Stimulated activated memory B cell treated with anti-CD40 and anti-IgM and Interleukin-4, amounts not matched to agents 10 μg/mL and 1 μg/mL and 100 μg/mL, for 72 hours (primary cell): ENCODE measurements at regions not wholly inside any gene's neighbourhood (a gene's known extent, or its start where the extent isn't known, plus 50 kb on each side); places are given as distances from the start of the nearest gene placed in this dataset.
"Not testable (repeated sequence)": the region's sequence is repeated elsewhere in the genome, so short reads cannot be mapped to it uniquely, and the experiment has no call there.

Experiments
- ATAC-seq: fragments of 150-1000 bp; cut with Tn5 transposase; 2 replicates; pipeline ENCODE4 v1.10.0; 2021
- H3K27ac Mint-ChIP-seq: one replicate; pipeline ENCODE4 v1.8.0; 2022; ENCODE audit warnings: mild to moderate bottlenecking, mixed read lengths
- H3K27me3 Mint-ChIP-seq: one replicate; pipeline ENCODE4 v1.8.0; 2022; ENCODE audit warnings: mixed read lengths
- H3K36me3 Mint-ChIP-seq: one replicate; pipeline ENCODE4 v1.8.0; 2022; ENCODE audit warnings: mixed read lengths
- H3K4me1 Mint-ChIP-seq: one replicate; pipeline ENCODE4 v1.8.0; 2022; ENCODE audit warnings: mixed read lengths
- H3K4me3 Mint-ChIP-seq: one replicate; pipeline ENCODE4 v1.8.0; 2022; ENCODE audit warnings: mild to moderate bottlenecking, moderate library complexity, mixed read lengths
- H3K9me3 Mint-ChIP-seq: one replicate; pipeline ENCODE4 v1.8.0; 2022; ENCODE audit warnings: mixed read lengths

- Mint-ChIP-seq H3K9me3 (peaks cover 6% of the 10 kb centered on the region), H3K36me3 (no peaks in the 10 kb centered on the region), H3K27ac (no peak overlapping the region), H3K4me3 (no peak overlapping the region), H3K4me1 (no peaks in the 10 kb centered on the region), H3K27me3 (no peaks in the 10 kb centered on the region)
- no peak for ATAC-seq
Observed at GRCh38 chr5:32951003-32951402, 239.9 kb downstream of the NPR3 start.

GRCh38 chr5:32951878-32952277 is 240.8 kb downstream of the NPR3 start:
- Mint-ChIP-seq H3K4me3 (no peak overlapping the region), H3K9me3 (peaks cover 6% of the 10 kb centered on the region), H3K4me1 (no peaks in the 10 kb centered on the region), H3K27ac (no peak overlapping the region), H3K27me3 (no peaks in the 10 kb centered on the region), H3K36me3 (no peaks in the 10 kb centered on the region)
- ATAC-seq, result no peak

GRCh38 chr5:32952421-32952820 is 241.3 kb downstream of the NPR3 start:
- H3K36me3 Mint-ChIP-seq, ATAC-seq, H3K27ac Mint-ChIP-seq, H3K4me1 Mint-ChIP-seq, H3K4me3 Mint-ChIP-seq, H3K9me3 Mint-ChIP-seq, H3K27me3 Mint-ChIP-seq: not testable (repeated sequence)

- Mint-ChIP-seq H3K4me3 (no peak overlapping the region), H3K27ac (no peak overlapping the region), H3K4me1 (no peaks in the 10 kb centered on the region), H3K9me3 (peaks cover 10% of the 10 kb centered on the region), H3K36me3 (no peaks in the 10 kb centered on the region), H3K27me3 (no peaks in the 10 kb centered on the region)
- no peak for ATAC-seq
Observed at GRCh38 chr5:32953694-32954093, 242.6 kb downstream of the NPR3 start.

- Mint-ChIP-seq H3K27ac (no peak overlapping the region), H3K4me1 (no peaks in the 10 kb centered on the region), H3K36me3 (no peaks in the 10 kb centered on the region), H3K4me3 (no peak overlapping the region), H3K9me3 (peaks cover 10% of the 10 kb centered on the region), H3K27me3 (no peaks in the 10 kb centered on the region)
- ATAC-seq, result no peak
Observed at GRCh38 chr5:32955814-32956213, 244.7 kb downstream of the NPR3 start.

GRCh38 chr5:32960340-32961058 is 249.4 kb downstream of the NPR3 start:
- Mint-ChIP-seq H3K27ac (no peak overlapping the region), H3K4me1 (no peaks in the 10 kb centered on the region), H3K36me3 (no peaks in the 10 kb centered on the region), H3K27me3 (no peaks in the 10 kb centered on the region), H3K9me3 (peaks cover 7% of the 10 kb centered on the region), H3K4me3 (no peak overlapping the region)
- no peak for ATAC-seq

- ATAC-seq, result no peak
- no peak overlapping the region for H3K27ac Mint-ChIP-seq
- H3K4me1 Mint-ChIP-seq, result no peaks in the 10 kb centered on the region
- no peaks in the 10 kb centered on the region for H3K27me3 Mint-ChIP-seq
- H3K36me3 Mint-ChIP-seq, result no peaks in the 10 kb centered on the region
- peaks cover 7% of the 10 kb centered on the region for H3K9me3 Mint-ChIP-seq
- no peak overlapping the region for H3K4me3 Mint-ChIP-seq
Observed at GRCh38 chr5:32961059-32961415, 249.9 kb downstream of the NPR3 start.

GRCh38 chr5:32964261-32964660 is 253.1 kb downstream of the NPR3 start:
- Mint-ChIP-seq H3K4me1 (no peaks in the 10 kb centered on the region), H3K27ac (no peak overlapping the region), H3K27me3 (no peaks in the 10 kb centered on the region), H3K4me3 (no peak overlapping the region), H3K9me3 (no peaks in the 10 kb centered on the region), H3K36me3 (no peaks in the 10 kb centered on the region)
- no peak for ATAC-seq

GRCh38 chr5:32973646-32974045 is 262.5 kb downstream of the NPR3 start:
- Mint-ChIP-seq H3K36me3 (no peaks in the 10 kb centered on the region), H3K27ac (no peak overlapping the region), H3K4me3 (no peak overlapping the region), H3K4me1 (no peaks in the 10 kb centered on the region), H3K27me3 (no peaks in the 10 kb centered on the region), H3K9me3 (peaks cover 4% of the 10 kb centered on the region)
- no peak for ATAC-seq

- Mint-ChIP-seq H3K9me3 (peaks cover 7% of the 10 kb centered on the region), H3K4me1 (no peaks in the 10 kb centered on the region), H3K27ac (no peak overlapping the region)
Observed at GRCh38 chr5:32975656-32976375, 264.7 kb downstream of the NPR3 start.

GRCh38 chr5:32981061-32981460 is 269.9 kb downstream of the NPR3 start:
- ATAC-seq, result no peak
- no peaks in the 10 kb centered on the region for H3K36me3 Mint-ChIP-seq
- H3K27me3 Mint-ChIP-seq, result no peaks in the 10 kb centered on the region
- no peaks in the 10 kb centered on the region for H3K4me1 Mint-ChIP-seq
- H3K9me3 Mint-ChIP-seq, result peaks cover 18% of the 10 kb centered on the region
- no peak overlapping the region for H3K4me3 Mint-ChIP-seq
- H3K27ac Mint-ChIP-seq, result no peak overlapping the region

More at GRCh38 chr5:32975656-32976375, 264.7 kb downstream of the NPR3 start:
- Mint-ChIP-seq H3K27me3 (no peaks in the 10 kb centered on the region), H3K36me3 (no peaks in the 10 kb centered on the region), H3K4me3 (no peak overlapping the region)
- ATAC-seq, result no peak

- H3K27ac Mint-ChIP-seq, result no peak overlapping the region
- H3K4me3 Mint-ChIP-seq, result no peak overlapping the region
- no peak for ATAC-seq
- no peaks in the 10 kb centered on the region for H3K36me3 Mint-ChIP-seq
- H3K4me1 Mint-ChIP-seq, result no peaks in the 10 kb centered on the region
- peaks cover 15% of the 10 kb centered on the region for H3K9me3 Mint-ChIP-seq
- H3K27me3 Mint-ChIP-seq, result no peaks in the 10 kb centered on the region
Observed at GRCh38 chr5:32984851-32985610, 273.9 kb downstream of the NPR3 start.

- Mint-ChIP-seq H3K4me3 (no peak overlapping the region), H3K4me1 (no peaks in the 10 kb centered on the region), H3K27me3 (no peaks in the 10 kb centered on the region), H3K9me3 (peaks cover 14% of the 10 kb centered on the region), H3K36me3 (no peaks in the 10 kb centered on the region), H3K27ac (no peak overlapping the region)
- no peak for ATAC-seq
Observed at GRCh38 chr5:32989815-32990214, 278.7 kb downstream of the NPR3 start.

- Mint-ChIP-seq H3K9me3 (peaks cover 7% of the 10 kb centered on the region), H3K4me1 (no peaks in the 10 kb centered on the region), H3K36me3 (no peaks in the 10 kb centered on the region), H3K27ac (no peak overlapping the region), H3K27me3 (no peaks in the 10 kb centered on the region), H3K4me3 (no peak overlapping the region)
- no peak for ATAC-seq
Observed at GRCh38 chr5:32990593-32991420, 279.7 kb downstream of the NPR3 start.

GRCh38 chr5:32991421-32991815 is 280.3 kb downstream of the NPR3 start:
- no peak for ATAC-seq
- no peaks in the 10 kb centered on the region for H3K27me3 Mint-ChIP-seq
- H3K36me3 Mint-ChIP-seq, result no peaks in the 10 kb centered on the region
- H3K4me1 Mint-ChIP-seq, result no peaks in the 10 kb centered on the region
- peaks cover 7% of the 10 kb centered on the region for H3K9me3 Mint-ChIP-seq
- H3K4me3 Mint-ChIP-seq, result no peak overlapping the region
- H3K27ac Mint-ChIP-seq, result no peak overlapping the region
